PC-3 (cell line): ENCODE measurements at regions not wholly inside any gene's neighbourhood (a gene's known extent, or its start where the extent isn't known, plus 50 kb on each side); places are given as distances from the start of the nearest gene placed in this dataset.

Experiments
- ATAC-seq: fragments of 200-7000 bp; cut with Tn5 transposase; 2 replicates; pipeline ENCODE4 v1.9.1; 2020; ENCODE audit warnings: mild to moderate bottlenecking, moderate library complexity
- BruUV-seq: library from RNA; stranded (reverse); fragments of 400-500 nt; replicated peaks from 2 replicates; lab custom pipeline; 2021; lab: Mats Ljungman, UMichigan
- CTCF ChIA-PET: fragments of 300-600 bp; sonication (Branson Sonifier 250); formaldehyde crosslinking; loops from one replicate; lab custom pipeline; 2022; ENCODE audit warnings: antibody characterized with exemption; lab: Charles Lee
- POLR2A ChIA-PET: fragments of 300-600 bp; sonication (Branson Sonifier 250); formaldehyde crosslinking; loops from one replicate; lab custom pipeline; 2022; ENCODE audit warnings: antibody characterized with exemption; ENCODE audit not compliant: unreplicated experiment; lab: Charles Lee
- DNase-seq: peaks from one replicate; pipeline ENCODE4 v3.0.0-alpha.2; 2015
- H2AFZ ChIP-seq: fragments of 300-600 bp; sonication (generic); 2 replicates; pipeline ENCODE4 v1.6.0; 2016; ENCODE audit warnings: antibody characterized with exemption, low read length
- H3F3A ChIP-seq: fragments of 300-600 bp; sonication (generic); one replicate; pipeline ENCODE4 v1.6.0; 2017; ENCODE audit warnings: antibody characterized with exemption, low read length, control low read depth, mild to moderate bottlenecking; ENCODE audit not compliant: unreplicated experiment
- H3K27ac ChIP-seq: fragments of 300-600 bp; sonication (generic); 2 replicates; pipeline ENCODE4 v1.5.1; 2016; ENCODE audit warnings: mild to moderate bottlenecking, low read length
- H3K27me3 ChIP-seq: fragments of 300-600 bp; sonication (generic); 2 replicates; pipeline ENCODE4 v1.6.1; 2016; ENCODE audit warnings: low read length, mixed read lengths
- H3K36me3 ChIP-seq: fragments of 300-600 bp; sonication (generic); 2 replicates; pipeline ENCODE4 v1.6.1; 2016; ENCODE audit warnings: low read depth, mixed run types, low read length, mixed read lengths
- H3K4me1 ChIP-seq: fragments of 300-600 bp; sonication (generic); 2 replicates; pipeline ENCODE4 v1.5.1; 2016; ENCODE audit warnings: low read length; ENCODE audit not compliant: insufficient read depth
- H3K4me2 ChIP-seq: fragments of 300-600 bp; sonication (generic); 2 replicates; pipeline ENCODE4 v1.6.0; 2016; ENCODE audit warnings: low read length
- H3K4me3 ChIP-seq: fragments of 300-600 bp; sonication (generic); 2 replicates; pipeline ENCODE4 v1.5.1; 2016; ENCODE audit warnings: mild to moderate bottlenecking, low read length, mixed read lengths
- H3K79me2 ChIP-seq: fragments of 300-600 bp; sonication (generic); 2 replicates; pipeline ENCODE4 v1.6.1; 2017; ENCODE audit warnings: low read length, mixed read lengths
- H3K9ac ChIP-seq: fragments of 300-600 bp; sonication (generic); 2 replicates; pipeline ENCODE4 v1.6.0; 2016; ENCODE audit warnings: mild to moderate bottlenecking, low read length
- H3K9me2 ChIP-seq: fragments of 300-600 bp; sonication (generic); replicated peaks from 2 replicates; pipeline ENCODE4 v1.6.1; 2016; ENCODE audit warnings: mixed run types, low read length, mixed read lengths
- H3K9me3 ChIP-seq: fragments of 300-600 bp; sonication (generic); 2 replicates; pipeline ENCODE4 v1.6.1; 2016; ENCODE audit warnings: low read length, mixed read lengths
- H4K20me1 ChIP-seq: fragments of 300-600 bp; sonication (generic); 2 replicates; pipeline ENCODE4 v1.6.1; 2016; ENCODE audit warnings: low read length, mixed read lengths
- EZH2 ChIP-seq: fragments of 300-600 bp; sonication (generic); IDR thresholded peaks from one replicate; pipeline ENCODE4 v1.6.1; 2017; ENCODE audit warnings: antibody characterized with exemption, mild to moderate bottlenecking, low read length; ENCODE audit not compliant: unreplicated experiment
- EZH2phosphoT487 ChIP-seq: fragments of 300-600 bp; sonication (generic); IDR thresholded peaks from 2 replicates; pipeline ENCODE4 v1.6.1; 2018; ENCODE audit warnings: mild to moderate bottlenecking, antibody characterized with exemption, low read length, borderline replicate concordance
- intact Hi-C: fragments of 100-400 bp; cut with micrococcal nuclease; formaldehyde crosslinking; loops from 2 replicates; pipeline ENCODE4 v1.9.0; 2023
- TF ChIP-seq, protein P1 (sequence below): fragments of 300-600 bp; sonication (generic); conservative IDR thresholded peaks from 2 replicates; pipeline ENCODE4 v1.5.1; 2017; ENCODE audit warnings: antibody characterized with exemption, low read depth, mild to moderate bottlenecking, low read length

DNA sequence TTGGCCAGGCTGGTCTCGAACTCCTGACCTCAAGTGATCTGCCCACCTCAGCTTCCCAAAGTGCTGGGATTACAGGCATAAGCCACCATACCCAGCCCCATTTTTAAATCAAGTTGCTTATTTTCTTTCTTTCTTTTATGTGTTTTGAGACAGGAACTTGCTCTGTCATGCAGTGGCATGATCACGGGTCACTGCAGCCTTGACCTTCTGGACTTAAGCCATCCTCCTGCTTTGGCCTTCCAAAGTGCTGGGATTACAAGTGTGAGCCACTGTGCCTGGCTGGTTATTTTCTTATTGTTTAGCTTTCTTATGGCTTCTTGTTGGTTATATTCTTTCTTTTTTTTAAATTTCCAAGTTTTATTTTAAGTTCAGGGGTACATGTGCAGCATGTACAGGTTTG is 79.7 kb upstream of the C5orf63 start:
- no peak for DNase-seq
- ChIA-PET CTCF (no interaction called here), POLR2A (no interaction called here)
- no peak for ATAC-seq
- TF ChIP-seq EZH2phosphoT487, result no peak
- TF ChIP-seq, protein P1, sequence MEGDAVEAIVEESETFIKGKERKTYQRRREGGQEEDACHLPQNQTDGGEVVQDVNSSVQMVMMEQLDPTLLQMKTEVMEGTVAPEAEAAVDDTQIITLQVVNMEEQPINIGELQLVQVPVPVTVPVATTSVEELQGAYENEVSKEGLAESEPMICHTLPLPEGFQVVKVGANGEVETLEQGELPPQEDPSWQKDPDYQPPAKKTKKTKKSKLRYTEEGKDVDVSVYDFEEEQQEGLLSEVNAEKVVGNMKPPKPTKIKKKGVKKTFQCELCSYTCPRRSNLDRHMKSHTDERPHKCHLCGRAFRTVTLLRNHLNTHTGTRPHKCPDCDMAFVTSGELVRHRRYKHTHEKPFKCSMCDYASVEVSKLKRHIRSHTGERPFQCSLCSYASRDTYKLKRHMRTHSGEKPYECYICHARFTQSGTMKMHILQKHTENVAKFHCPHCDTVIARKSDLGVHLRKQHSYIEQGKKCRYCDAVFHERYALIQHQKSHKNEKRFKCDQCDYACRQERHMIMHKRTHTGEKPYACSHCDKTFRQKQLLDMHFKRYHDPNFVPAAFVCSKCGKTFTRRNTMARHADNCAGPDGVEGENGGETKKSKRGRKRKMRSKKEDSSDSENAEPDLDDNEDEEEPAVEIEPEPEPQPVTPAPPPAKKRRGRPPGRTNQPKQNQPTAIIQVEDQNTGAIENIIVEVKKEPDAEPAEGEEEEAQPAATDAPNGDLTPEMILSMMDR, result no peak
- TF ChIP-seq EZH2, result no peak
- Histone ChIP-seq H4K20me1 (no peaks in the 10 kb centered on the region), H3K4me1 (no peaks in the 10 kb centered on the region), H3K36me3 (no peaks in the 10 kb centered on the region), H2AFZ (no peak overlapping the region), H3K27ac (no peak overlapping the region), H3K79me2 (no peaks in the 10 kb centered on the region), H3K4me3 (no peak overlapping the region), H3K4me2 (no peak overlapping the region), H3K9ac (no peak overlapping the region), H3K9me2 (no peaks in the 10 kb centered on the region), H3K27me3 (peaks cover 15% of the 10 kb centered on the region), H3K9me3 (no peaks in the 10 kb centered on the region), H3F3A (no peaks in the 10 kb centered on the region)
- no TSS peak for BruUV-seq
- intact Hi-C loops, result no loop called here

DNA sequence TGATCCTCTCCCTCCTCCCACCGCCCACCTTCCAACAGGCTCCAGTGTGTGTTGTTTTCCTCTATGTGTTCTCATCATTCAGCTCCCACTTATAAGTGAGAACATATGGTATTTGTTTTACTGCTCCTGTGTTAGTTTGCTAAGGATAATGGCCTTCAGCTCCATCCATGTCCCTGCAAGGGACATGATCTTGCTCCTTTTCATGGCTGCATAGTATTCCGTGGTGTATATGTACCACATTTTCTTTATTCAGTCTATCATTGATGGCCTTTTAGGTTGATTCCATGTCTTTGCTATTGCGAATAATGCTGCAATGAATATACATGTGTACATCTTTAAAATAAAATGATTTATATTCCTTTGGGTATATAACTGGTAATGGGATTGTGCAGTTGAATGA is 80.2 kb upstream of the C5orf63 start:
- no peaks in the 10 kb centered on the region for H3F3A ChIP-seq
- no peak overlapping the region for H3K4me2 ChIP-seq
- no peaks in the 10 kb centered on the region for H3K9me2 ChIP-seq
- no peak overlapping the region for H3K27ac ChIP-seq
- no peaks in the 10 kb centered on the region for H3K4me1 ChIP-seq
- no peaks in the 10 kb centered on the region for H4K20me1 ChIP-seq
- DNase-seq, result no peak
- intact Hi-C loops, result no loop called here
- ATAC-seq, result no peak
- no peak overlapping the region for H3K9ac ChIP-seq
- no peaks in the 10 kb centered on the region for H3K36me3 ChIP-seq
- H3K79me2 ChIP-seq, result no peaks in the 10 kb centered on the region
- no peaks in the 10 kb centered on the region for H3K9me3 ChIP-seq
- no TSS peak for BruUV-seq
- H3K27me3 ChIP-seq, result peaks cover 10% of the 10 kb centered on the region
- ChIA-PET POLR2A (no interaction called here), CTCF (no interaction called here)
- TF ChIP-seq EZH2phosphoT487, result no peak
- TF ChIP-seq, protein P1, result no peak
- TF ChIP-seq EZH2, result no peak
- no peak overlapping the region for H3K4me3 ChIP-seq
- H2AFZ ChIP-seq, result no peak overlapping the region

DNA sequence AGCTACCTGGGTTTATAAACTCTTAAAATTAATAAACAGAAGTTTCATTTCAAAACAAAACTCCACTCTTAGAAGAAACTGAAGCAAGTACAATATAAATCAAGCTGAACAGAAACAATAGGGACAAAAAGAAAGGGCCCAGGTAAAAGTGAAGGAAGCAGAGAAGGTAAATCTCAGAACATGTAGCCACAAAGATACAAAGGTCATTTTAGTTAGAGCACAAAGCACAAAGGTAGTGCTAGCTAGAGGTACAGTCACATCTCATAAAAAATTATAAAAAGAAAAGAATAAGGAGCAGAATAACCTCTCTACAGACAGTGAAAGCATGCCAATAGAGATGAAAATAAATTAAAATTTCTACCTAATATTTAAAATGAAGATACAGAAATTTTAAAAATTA is 90.4 kb upstream of the C5orf63 start:
- intact Hi-C loops, result no loop called here
- BruUV-seq, result no TSS peak
- Histone ChIP-seq H3F3A (no peaks in the 10 kb centered on the region), H3K4me3 (no peak overlapping the region), H3K9me3 (no peaks in the 10 kb centered on the region), H3K4me2 (no peak overlapping the region), H3K27ac (no peak overlapping the region), H3K27me3 (0 out of 2 replicates have a peak, but pooled peaks cover 3% of the 10 kb centered on the region), H4K20me1 (no peaks in the 10 kb centered on the region), H2AFZ (no peak overlapping the region), H3K36me3 (no peaks in the 10 kb centered on the region), H3K9ac (no peak overlapping the region), H3K4me1 (no peaks in the 10 kb centered on the region), H3K9me2 (no peaks in the 10 kb centered on the region), H3K79me2 (no peaks in the 10 kb centered on the region)
- DNase-seq, result no peak
- CTCF ChIA-PET, result no interaction called here
- no peak for ATAC-seq
- TF ChIP-seq EZH2phosphoT487, result no peak
- TF ChIP-seq EZH2, result no peak
- TF ChIP-seq, protein P1, result no peak
- POLR2A ChIA-PET, result no interaction called here
